HG03469 (cell line): ENCODE measurements at regions not wholly inside any gene's neighbourhood (a gene's known extent, or its start where the extent isn't known, plus 50 kb on each side); places are given as distances from the start of the nearest gene placed in this dataset.
"Not testable (repeated sequence)": the region's sequence is repeated elsewhere in the genome, so short reads cannot be mapped to it uniquely, and the experiment has no call there.

Experiments used
- ATAC-seq: cut with Tn5 transposase; IDR thresholded peaks from one replicate; pipeline ENCODE4 v1.9.1; 2021; ENCODE audit warnings: mild to moderate bottlenecking, moderate library complexity, moderate number of reproducible peaks; ENCODE audit not compliant: unreplicated experiment

DNA sequence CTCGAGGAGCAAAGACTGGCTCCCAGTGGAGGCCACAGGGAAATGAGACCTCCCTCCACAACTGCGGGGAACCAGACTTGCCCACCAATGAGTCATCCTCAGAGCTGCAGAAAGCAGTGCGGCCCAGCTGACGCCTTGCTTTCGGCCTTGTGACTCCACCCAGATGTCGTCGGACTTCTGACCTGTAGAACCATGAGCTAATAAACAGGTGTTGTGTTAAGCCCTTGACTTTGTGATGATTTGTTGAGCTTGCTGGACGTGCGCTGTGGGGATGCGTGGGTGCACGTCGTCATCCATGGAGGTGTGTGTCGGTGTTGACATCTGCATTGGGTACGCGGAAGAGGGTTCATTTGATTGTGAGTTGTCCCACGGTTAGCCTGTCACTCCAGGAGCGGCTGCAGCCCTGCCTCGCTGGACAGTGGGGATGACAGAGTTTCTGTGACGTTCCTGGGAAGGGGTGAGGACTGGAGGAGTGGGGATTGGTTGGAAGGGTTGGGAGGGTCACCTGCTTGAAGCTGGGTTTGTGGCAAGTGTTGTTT lies 154.1 kb downstream of the SH3BP4 start:
- no peak for ATAC-seq

DNA sequence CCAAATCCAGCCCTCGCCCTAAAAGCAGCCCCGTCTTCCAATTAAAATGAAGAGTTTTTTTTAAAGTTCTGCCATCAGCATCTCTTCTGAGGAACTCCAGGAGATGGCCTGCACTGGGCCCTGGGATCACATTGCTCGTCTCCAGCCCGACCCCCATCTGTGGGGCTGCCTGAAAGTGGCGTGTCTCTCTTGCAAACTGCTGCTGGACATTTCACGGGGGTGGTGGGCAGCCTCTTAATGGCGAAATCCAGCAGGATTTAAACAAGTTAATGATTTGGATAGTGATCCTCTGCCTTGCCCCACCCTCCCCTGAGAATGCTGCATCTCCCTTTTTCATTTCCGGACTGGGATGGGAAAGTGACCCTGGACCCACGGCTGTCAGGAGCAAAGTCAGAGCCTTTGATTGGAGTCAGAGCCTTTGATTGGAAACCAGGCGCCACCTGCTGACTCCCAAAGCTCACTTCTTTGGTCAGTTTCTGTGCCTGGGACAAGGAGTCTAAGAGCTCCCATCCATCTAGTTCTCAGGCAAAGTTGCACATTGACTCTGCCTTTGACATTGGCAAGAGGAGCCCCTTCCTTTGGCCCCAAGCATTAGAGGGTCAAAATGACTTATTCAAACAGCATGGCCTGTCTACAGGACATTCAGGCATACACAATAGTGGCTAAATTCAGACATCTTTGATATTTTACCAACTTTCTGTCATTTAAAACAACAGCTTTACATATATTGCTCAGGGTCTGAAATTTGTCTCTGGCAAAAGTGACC lies 155.2 kb downstream of the SH3BP4 start:
- ATAC-seq, result no peak

DNA sequence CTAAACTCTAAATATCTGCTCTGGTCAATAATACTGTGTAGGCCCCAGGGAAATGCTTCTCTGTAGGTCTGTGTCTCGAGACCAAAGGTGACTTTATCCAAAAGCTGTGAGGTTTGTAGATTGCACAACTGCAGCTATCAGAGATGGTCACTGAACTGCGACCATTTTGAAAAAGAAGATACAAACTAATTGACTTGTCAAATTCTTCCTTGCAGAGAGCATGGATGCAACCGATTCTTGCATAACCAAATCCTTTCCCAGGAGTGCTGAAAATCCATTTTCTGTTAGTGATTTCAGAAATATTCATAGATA lies 155.8 kb downstream of the SH3BP4 start:
- ATAC-seq, result no peak

DNA sequence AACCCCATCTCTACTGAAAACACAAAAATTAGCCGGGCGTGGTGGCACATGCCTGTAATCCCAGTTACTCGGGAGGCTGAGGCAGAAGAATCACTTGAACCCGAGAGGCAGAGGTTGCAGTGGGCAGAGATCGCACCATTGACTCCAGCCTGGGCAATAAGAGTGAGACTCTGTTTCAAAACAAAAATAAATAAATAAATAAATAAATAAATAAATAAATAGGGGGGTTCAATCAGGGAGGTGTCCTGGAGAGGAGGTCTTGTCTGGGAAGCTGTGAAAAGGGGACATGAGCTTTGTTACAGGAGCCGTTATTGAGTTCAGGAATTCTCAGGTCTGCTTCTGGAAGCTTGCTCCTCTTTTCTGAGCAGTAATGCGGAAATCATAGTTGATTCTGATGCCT lies 157.7 kb downstream of the SH3BP4 start:
- not testable (repeated sequence) for ATAC-seq

DNA sequence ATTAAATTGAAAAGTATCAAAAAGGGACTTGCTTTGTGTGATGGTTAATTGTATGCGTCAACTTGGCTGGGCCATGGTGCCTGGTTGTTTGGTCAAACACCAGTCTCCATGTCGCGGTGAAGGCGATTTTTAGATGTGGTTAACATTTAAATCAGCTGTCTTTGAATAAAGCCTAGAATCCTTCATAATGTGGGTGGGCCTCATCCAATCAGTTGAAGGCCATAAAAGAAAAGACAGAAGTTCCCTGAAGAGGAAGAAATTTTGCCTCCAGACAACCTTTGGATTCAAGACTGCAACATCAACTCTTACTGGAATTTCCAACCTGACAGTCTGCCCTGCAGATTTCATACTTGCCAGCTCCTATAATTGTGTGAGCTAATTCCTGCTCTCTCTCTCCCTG lies 160.5 kb downstream of the SH3BP4 start:
- no peak for ATAC-seq

- no peak for ATAC-seq
These were observed 162.0 kb downstream of the SH3BP4 start for GRCh38 chr2:235113854-235114253.

GRCh38 chr2:235114286-235114685 lies 162.5 kb downstream of the SH3BP4 start:
- ATAC-seq, result no peak

DNA sequence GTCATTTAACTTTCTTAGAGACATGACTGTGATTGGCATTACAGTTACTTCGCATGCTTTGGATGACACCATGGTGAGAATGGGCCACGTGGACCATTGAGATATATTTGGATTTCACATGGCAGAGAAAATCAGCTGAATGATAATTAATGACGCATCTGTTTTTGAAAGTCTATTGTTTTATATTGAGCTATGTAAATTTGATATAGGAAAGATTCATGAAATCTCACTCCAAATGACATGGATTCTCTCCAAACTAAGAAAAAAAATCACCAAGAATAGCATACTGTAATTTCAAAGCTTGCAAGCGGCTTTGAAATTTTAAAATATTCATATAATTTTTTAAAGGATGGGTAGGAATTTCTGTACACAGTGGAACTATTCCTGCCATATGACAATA lies 163.7 kb downstream of the SH3BP4 start:
- ATAC-seq, result no peak

DNA sequence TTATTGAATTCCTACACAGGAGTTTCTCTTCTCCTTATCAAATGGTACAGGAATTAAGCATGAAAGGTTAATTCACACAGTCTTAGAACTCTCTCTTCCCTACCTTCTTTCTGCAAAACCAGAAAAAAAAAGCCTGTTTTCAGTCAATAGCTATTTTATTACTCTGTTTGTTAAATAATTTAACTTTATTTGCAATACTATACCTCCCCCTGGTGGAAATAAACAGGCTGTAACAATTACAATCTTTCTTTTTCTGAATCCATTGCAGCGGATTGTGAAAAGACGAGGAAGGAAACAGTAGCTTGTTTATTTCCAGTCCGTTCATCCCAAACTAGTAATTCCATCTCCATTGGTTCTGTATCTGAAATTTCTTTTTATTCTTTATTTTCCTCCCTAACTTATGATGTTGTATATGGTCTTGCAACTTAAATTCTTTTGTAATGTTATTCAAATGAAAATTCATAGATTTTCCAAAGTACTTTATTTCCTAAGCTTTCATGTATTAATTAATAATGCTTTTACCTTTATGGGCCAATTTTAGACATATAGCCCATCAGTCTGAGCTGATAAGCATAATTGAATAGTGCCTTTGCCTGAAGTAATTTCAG lies 165.2 kb downstream of the SH3BP4 start:
- ATAC-seq, result no peak

DNA sequence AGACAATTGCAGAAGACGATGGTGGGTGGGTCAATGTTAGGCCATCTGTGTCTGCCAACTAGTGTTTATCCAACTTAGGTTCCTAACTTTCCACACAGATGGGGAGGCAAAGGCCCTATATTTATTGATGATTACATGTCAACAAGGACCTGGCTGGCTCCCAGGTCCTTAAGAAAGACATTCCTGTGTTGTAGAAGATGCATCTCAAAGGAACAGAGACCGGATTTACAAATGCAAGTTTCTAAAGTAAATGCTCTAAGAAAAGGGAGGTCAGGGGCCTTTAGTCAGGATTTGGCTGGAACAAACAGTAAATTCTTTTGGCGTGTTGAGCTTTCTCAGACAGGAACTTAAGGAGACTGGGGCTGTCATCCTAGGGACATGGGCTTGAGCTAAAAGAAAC lies 175.0 kb downstream of the SH3BP4 start:
- ATAC-seq, result no peak

DNA sequence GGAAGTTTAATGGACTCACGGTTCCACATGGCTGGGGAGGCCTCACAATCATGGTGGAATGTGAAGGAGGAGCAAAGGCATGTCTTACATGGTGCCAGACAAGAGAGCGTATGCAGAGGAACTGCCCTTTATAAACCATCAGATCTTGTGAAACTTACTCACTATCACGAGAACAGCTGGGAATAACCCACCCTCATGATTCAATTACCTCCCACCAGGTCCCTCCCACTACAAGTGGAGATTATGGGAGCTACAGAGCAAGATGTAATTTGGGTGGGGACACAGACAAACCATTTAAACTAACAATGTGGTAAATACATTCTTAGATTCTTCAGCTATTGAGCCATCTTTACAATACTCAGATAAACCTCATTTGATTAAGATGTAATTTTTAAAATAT lies 176.1 kb downstream of the SH3BP4 start:
- ATAC-seq, result no peak

GRCh38 chr2:235129850-235130249 lies 178.0 kb downstream of the SH3BP4 start:
- ATAC-seq, result no peak

DNA sequence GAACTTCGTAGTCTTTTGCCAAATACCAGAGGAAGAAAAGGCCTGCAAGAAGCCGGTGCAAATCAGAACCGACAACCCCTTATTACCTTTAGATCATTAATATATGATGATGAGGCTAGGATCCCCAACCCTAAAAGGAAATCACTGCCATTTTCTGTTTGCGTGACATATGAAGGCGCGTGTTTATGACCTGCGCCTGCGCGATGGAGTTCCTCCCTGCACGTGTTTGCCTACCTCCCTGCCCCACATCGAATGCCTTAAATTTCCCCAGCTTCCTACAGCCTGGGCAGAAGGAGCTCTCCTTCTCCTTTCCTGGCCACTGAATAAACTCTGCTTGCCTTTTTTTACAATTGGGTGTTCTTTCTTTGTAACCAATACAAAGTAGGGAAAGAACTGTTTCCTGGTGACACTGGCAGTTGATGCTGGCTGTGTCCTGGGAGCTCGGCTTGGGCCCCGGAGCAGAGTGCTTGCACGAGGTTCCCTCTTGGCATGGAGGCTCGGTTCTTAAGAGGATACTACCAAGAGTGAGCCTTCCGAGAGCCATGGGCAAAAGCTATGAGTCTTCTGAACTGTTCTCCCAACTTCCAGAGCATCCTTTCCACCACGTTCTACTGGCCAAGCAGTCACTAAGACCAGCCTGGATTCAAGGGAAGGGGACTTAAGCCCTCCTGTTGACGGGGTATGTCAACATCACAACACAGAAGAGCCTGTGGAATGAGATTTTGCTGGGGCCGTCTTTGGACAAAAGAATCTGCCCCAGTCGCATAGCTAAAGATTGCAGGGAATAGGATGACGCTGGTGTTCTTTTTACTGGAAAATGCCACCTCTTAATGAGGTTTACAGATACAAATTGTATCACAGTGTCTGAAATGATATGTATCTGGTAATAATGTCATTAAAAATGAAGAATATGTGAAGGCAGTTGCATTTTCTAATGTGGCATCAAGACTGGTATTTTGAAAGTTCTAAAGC lies 179.8 kb downstream of the SH3BP4 start:
- no peak for ATAC-seq

DNA sequence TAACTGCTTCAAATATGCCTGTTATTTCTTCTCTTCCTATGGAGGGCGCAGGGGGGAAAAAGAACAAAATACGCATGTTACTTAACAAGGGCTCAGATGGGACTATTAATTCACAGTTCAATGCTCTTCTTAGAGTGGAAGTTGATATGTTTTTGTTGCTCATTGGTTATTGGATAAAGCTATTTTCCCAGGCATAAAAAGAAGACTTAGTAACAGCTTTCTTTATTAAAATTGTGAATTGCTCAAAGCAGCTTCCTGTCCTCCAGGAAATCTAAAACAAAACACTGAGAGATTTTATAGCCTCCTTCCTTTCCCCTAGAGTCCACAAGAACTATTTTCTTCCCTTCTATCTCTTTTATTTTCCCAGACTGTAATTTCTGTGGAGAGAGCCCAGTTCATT lies 180.8 kb downstream of the SH3BP4 start:
- ATAC-seq, result no peak

DNA sequence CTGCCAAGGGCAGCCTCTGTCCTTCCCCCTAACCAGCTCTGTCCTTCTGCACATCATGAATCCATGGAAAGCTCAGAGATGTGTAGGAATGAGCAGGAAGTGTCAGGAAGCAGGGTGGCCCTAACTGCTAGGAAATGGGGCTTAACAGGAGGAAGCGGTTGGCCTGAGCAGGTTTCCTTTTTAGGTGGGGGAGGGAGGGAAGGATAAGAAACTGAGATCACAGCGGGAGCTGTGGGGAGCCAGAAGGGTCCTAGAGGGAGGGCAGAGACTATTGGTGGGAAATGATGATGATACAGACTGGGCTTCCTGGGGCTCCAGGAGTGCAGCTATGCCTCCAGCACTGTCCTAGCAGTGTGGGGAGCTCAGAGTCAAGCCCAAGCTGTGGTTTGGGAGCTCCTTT lies 182.0 kb downstream of the SH3BP4 start:
- no peak for ATAC-seq

DNA sequence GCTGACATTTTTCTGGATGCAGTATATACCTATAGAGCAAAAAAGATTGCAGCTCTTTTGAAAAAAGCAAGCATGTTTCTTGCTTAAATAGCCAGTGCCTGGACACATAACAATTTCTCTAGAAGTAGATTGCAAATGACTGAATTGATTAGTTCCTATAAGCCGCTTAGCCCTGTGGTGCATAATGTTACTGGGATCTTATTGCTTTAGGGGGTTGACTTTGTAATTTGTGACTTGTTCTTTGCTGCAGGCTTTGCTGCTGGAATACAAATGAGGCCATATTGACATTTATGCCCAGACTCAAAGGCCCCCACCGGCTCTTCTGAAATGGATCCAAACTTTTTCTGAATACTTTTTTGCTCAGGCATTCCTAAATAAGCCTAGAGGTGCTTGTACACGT lies 182.6 kb downstream of the SH3BP4 start:
- no peak for ATAC-seq

GRCh38 chr2:235135195-235135965 lies 183.6 kb downstream of the SH3BP4 start:
- ATAC-seq, result no peak

- no peak for ATAC-seq
These were observed 184.3 kb downstream of the SH3BP4 start for GRCh38 chr2:235135990-235136561.

GRCh38 chr2:235138339-235138738 lies 186.5 kb downstream of the SH3BP4 start:
- no peak for ATAC-seq
